ENCODE measurements at regions not wholly inside any gene's neighbourhood (a gene's known extent, or its start where the extent isn't known, plus 50 kb on each side); places are given as distances from the start of the nearest gene placed in this dataset.

DNA sequence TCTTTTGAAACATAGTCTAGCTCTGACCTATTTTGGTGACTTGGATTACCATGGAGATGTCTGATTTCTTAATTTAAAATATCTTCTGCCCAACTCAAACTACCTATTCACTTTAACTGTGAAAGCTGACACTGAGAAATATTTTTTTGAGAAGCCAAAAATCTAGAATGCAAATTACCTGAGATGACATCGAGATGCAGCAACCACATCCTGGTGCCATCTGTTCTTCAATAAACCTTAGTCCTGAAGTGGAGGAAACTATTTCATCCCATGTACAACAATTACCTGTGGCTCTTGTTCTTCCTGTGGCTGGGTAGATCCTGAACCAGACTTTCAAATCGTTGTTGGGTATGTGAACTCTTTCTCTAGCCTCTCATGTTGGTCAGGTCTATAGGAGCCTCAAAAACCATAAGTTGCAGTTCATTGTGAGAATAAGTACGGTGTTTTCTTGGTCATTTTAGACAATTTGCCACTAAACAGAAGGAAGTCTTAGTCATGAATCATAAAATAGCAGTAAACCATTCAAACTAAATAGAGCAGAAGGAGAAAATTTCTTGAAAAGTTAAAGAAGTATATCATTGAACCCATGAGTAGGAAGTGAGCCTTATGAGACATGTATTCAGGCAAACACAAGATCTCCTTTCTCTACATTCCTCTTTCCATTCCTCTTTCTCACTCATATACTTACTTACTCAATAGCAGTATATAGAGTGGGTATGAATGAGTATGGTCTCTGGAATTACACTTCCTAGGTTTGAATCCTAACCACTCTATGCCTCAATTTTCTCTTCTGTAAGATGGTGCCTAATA, 176.0 kb downstream of the HMHB1 start:
- DNase-seq (ENCODE audit: low read depth): no peak
- TF ChIP-seq, protein P1, sequence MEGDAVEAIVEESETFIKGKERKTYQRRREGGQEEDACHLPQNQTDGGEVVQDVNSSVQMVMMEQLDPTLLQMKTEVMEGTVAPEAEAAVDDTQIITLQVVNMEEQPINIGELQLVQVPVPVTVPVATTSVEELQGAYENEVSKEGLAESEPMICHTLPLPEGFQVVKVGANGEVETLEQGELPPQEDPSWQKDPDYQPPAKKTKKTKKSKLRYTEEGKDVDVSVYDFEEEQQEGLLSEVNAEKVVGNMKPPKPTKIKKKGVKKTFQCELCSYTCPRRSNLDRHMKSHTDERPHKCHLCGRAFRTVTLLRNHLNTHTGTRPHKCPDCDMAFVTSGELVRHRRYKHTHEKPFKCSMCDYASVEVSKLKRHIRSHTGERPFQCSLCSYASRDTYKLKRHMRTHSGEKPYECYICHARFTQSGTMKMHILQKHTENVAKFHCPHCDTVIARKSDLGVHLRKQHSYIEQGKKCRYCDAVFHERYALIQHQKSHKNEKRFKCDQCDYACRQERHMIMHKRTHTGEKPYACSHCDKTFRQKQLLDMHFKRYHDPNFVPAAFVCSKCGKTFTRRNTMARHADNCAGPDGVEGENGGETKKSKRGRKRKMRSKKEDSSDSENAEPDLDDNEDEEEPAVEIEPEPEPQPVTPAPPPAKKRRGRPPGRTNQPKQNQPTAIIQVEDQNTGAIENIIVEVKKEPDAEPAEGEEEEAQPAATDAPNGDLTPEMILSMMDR (IDR thresholded peaks at IDR 0.05; ENCODE audit: low read depth, low read length, missing control alignments): no peak
- no peak overlapping the region for H3K4me3 ChIP-seq (ENCODE audit: low read depth, low read length)

DNA sequence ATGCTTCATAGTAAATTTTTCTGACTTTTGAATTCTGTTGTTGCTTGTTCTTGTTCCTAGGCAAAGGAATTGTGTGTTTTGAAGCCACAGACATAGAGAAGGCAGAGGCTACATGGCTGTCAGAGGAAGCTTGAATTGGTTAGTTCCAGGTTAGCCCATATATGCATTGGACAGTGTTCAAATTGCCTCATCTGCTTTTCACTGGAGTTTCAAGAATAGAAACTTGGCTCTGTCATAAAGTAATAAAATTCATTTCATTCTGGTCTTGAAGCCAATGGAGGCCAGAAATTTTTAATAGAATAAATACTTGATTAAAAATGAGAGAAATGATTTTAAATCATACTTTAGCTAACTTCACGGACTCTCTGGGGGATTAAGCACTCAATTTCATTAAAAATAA, 178.0 kb downstream of the YIPF5 start:
- no peak overlapping the region for H3K4me3 ChIP-seq (ENCODE audit: low read depth, low read length)
- TF ChIP-seq, protein P1 (IDR thresholded peaks at IDR 0.05; ENCODE audit: low read depth, low read length, missing control alignments): no peak
- DNase-seq (ENCODE audit: low read depth): no peak

DNA sequence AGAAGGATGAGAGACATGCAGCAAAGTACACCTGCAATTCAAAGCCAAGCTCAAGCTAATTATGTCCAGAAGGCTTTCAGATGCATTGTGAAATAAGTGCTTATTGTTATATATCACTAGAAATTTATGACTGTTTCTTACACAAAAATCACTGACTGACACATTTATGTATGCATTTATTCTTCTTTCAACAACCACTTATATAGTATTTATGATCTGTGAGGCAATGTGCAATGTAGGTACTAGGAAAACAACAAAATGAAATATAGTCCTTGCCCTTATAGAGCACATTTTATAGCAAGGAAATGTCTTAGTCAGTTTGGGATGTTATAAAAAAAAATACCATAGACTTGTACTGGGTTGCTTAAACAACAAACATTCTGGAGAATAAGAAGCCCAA, 167.6 kb downstream of the YIPF5 start:
- H3K4me3 ChIP-seq (ENCODE audit: low read depth, low read length): no peak overlapping the region
- no peak for DNase-seq (ENCODE audit: low read depth)
- TF ChIP-seq, protein P1 (IDR thresholded peaks at IDR 0.05; ENCODE audit: low read depth, low read length, missing control alignments): no peak

DNA sequence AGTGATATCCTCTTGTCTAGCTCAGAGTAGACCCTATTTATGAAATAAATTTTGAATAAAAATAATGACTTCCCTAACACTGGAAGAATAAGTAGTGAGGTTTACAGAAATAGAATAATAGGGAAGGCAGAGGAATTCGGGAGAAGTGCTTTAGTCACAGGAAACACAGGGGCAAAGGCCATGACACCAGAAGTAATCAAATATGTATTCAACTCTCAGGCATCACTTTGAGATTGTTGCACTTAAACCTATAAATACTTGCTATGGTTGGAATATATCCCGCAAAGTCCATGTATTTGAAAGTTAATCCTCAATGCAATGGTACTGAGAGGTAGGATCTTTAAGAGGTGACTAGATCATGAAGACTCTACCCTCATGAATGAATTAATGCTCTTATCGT, 166.8 kb downstream of the YIPF5 start:
- H3K4me3 ChIP-seq (ENCODE audit: low read depth, low read length): no peak overlapping the region
- no peak for DNase-seq (ENCODE audit: low read depth)
- TF ChIP-seq, protein P1 (IDR thresholded peaks at IDR 0.05; ENCODE audit: low read depth, low read length, missing control alignments): no peak

DNA sequence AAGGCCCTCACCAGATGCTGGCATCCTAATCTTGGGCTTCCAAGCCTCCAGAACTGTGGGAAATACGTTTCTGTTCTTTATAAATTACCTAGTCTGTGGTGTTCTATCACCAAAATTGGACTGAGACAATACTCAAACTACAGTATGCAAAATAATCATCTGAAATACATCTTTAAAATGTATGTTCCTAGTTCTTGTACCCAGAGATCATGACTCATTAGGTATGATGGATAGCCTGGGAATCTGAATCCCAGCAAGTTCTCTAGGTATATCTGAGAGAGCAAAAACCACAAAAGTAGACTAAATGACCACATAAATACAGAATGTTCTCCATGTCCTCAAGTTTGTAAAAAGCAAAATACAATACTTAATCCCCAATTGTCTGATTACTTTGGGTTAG, 166.3 kb downstream of the YIPF5 start:
- no peak for DNase-seq (ENCODE audit: low read depth)
- no peak overlapping the region for H3K4me3 ChIP-seq (ENCODE audit: low read depth, low read length)
- TF ChIP-seq, protein P1 (IDR thresholded peaks at IDR 0.05; ENCODE audit: low read depth, low read length, missing control alignments): no peak

DNA sequence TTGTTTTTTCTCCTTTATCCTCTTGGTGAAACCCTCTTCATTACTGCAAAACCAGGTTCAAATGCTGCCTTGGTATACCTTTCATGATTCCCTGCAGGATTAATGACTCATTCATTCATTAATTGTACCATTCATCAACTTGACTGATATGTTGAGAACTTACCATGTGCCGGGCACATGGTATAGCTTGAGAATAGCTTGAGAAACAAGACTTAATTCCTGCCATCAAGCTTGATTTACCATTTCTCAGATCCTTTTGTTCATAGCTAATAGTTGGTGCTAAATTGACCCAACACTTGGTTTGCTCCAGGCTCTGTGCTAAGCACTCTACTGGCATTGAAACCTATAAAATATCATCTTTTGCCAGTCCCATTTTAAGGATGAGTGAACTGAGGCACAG, 165.7 kb downstream of the YIPF5 start:
- no peak overlapping the region for H3K4me3 ChIP-seq (ENCODE audit: low read depth, low read length)
- DNase-seq (ENCODE audit: low read depth): no peak
- TF ChIP-seq, protein P1 (IDR thresholded peaks at IDR 0.05; ENCODE audit: low read depth, low read length, missing control alignments): no peak

DNA sequence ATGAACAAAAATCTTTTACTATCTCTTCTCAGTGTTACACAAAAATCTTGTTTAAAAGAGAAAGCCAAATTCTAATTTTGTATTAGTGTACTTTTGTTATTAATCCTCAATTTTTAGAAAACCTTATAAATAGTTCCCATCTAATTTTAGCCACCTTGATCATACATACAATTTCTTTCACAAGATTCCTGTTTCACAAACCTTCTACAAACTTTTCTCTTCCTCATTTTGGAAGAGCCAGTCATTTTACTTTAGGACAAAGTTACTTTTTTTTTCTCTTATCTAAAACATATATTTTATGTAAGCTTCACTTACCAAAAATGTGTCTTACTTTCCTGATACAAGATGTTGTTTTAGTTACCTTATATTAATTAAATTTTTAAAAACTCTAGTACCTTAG, 161.3 kb downstream of the YIPF5 start:
- TF ChIP-seq, protein P1 (IDR thresholded peaks at IDR 0.05; ENCODE audit: low read depth, low read length, missing control alignments): no peak
- H3K4me3 ChIP-seq (ENCODE audit: low read depth, low read length): no peak overlapping the region
- no peak for DNase-seq (ENCODE audit: low read depth)
